ENCODE measurements at regions not wholly inside any gene's neighbourhood (a gene's known extent, or its start where the extent isn't known, plus 50 kb on each side); places are given as distances from the start of the nearest gene placed in this dataset.
"Not testable (repeated sequence)": the region's sequence is repeated elsewhere in the genome, so short reads cannot be mapped to it uniquely, and the experiment has no call there.

DNA sequence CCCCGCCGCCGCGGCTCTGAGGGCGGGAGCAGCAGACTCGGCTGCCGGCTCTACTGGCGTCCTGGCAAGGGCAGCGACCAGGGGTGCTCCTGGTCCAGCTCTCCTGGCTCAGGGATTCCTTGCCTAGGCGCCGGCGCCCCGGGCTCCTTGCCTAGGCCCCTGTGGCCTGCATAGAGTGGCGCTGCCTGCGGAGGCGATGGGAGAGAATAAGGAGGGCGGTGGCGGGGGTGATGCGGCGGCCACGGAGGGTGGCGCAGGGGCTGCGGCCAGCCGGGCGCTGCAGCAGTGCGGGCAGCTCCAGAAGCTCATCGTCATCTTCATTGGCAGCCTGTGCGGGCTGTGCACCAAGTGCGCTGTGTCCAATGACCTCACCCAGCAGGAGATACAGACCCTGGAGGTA, 136.6 kb upstream of the TP53TG3D start:
- not testable (repeated sequence) for DNase-seq

DNA sequence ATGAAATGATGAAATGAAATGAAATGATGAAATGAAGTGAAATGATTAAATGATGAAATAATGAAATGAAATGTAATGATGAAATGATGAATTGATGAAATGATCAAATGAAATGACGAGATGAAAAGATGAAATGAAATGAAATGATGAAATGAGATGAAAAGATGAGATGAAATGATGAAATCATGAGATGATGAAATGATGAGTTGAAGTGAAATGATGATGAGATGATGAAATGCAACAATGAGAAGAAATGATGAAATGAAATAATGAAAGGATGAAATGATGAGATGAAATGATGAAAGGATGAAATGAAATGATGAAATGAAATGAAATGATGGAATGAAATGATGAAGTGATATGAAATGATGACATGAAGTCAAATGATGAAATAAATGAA, 132.7 kb upstream of the TP53TG3D start:
- DNase-seq: not testable (repeated sequence)

DNA sequence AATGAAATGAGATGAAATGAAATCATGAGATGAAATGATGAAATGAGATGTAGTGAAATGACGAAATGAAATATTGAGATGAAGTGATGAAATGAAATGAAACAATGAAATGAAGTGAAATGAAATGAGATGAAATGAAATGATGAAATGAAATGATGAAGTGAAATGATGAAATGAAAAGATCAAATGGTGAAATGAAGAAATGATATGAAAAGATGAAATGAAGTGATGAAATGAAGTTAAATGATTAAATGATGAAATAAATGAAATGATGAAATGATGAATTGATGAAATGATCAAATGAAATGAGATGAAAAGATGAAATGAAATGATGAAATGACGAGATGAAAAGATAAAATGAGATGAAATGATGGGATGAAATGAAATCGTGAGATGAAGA, 132.3 kb upstream of the TP53TG3D start:
- not testable (repeated sequence) for DNase-seq

DNA sequence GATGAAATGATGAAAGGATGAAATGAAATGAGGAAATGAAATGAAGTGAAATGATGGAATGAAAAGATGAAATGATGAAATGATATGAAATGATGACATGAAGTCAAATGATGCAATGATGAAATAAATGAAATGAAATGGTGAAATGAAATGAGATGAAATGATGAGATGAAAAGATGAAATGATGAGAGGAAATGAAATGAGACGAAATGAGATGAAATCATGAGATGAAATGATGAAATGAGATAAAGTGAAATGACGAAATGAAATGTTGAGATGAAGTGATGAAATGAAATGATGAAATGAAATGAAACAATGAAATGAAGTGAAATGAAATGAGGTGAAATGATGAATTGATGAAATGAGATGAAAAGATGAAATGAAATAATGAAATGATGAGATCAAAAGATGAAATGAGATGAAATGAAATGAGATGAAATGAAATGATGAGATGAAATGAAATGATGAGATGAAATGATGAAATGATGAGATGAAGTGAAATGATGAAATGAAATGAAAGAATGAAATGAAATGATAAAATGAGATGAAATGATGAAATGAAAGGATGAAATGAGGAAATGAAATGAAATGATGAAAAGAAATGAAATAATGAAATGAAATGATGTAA, 131.7 kb upstream of the TP53TG3D start:
- not testable (repeated sequence) for DNase-seq

DNA sequence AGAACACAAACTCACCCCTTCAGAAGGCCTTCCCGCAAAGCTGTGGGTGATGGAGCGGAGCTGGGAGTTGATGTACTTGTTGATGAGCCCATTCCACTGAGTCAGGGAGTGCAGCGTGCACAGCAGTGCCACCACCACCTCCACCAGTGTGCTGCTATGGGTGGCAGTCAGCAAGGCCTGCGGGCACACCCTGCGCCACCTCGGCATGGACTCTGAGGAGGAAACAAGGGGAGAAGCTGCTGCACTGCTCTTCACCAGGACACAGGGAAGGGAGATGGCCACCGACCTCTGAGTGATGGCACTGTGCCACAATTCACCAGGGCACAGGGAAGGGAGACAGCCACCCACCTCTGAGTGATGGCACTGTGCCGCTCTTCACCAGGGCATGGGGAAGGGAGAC, 100.7 kb upstream of the TP53TG3D start:
- DNase-seq: not testable (repeated sequence)

DNA sequence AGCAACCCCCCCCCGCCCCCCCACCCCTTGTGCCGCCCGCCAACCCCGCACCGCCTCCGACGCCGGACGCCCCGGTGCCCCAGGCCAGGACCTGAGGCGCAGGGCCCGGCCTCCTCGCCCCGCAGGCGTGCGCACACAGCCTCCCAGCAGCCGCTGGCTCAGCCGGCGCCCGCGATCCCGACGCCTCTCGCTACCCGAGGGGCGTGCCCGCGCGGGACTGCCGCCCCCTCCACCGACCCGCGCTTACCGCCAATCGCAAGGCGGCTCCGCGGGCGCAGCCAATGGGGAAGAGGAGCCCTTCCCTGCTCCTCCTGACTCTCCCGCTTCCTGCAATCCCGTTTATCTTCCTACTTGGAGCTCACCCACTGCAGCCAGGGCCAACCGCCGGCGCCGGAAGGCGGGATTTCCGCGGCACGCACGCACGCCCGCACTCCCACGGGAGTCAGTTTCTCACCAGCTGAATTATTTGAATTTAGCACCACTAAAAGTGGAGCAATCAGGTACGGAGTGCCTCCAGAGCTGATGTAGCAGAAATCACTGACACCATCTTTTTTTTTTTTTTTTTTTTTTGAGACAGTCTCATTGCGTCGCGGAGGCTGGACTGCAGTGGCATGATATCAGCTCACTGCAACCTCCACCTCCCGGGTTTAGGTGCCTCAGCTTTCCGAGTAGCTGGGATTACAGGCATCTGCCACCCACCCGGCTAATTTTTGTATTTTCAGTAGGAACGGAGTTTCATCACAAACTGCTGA, 65.0 kb upstream of the TP53TG3D start:
- DNase-seq: not testable (repeated sequence)

DNA sequence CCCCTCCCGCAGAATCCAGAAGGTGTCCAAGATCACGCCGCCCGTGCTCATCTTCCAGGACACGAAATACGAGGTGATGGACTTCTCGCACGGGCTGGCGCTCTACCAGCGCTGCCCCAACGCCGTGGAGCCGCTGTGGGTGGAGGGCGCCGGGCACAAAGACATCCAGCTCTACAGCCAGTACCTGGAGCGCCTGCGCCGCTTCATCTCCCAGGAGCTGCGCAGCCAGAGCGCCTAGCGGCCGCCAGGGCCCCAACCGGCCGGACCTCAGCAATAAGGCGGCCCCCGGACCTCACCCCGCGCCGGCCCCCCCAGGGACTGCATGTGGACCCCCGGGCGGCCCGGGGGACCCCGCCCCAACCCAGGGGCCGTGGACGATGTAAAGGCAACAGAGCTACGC, 50.5 kb upstream of the TP53TG3D start:
- not testable (repeated sequence) for DNase-seq
